Endothelial cell of umbilical vein (primary cell): ENCODE measurements at regions not wholly inside any gene's neighbourhood (a gene's known extent, or its start where the extent isn't known, plus 50 kb on each side); places are given as distances from the start of the nearest gene placed in this dataset.

Source experiments
- BruUV-seq: library from RNA; stranded (reverse); fragments of 400-500 nt; replicated peaks from 2 replicates; lab custom pipeline; 2021; lab: Mats Ljungman, UMichigan
- CTCF ChIA-PET: fragments of 300-600, 350-600 bp; sonication (Branson Sonifier 250); formaldehyde crosslinking; loops from one replicate; lab custom pipeline; 2021; ENCODE audit warnings: antibody characterized with exemption, inconsistent platforms; lab: Charles Lee
- POLR2A ChIA-PET: fragments of 300-600, 350-600 bp; sonication (Branson Sonifier 250); formaldehyde crosslinking; loops from one replicate; lab custom pipeline; 2021; ENCODE audit warnings: antibody characterized with exemption, inconsistent platforms; lab: Charles Lee
- DNase-seq: peaks from one replicate; pipeline ENCODE4 v3.0.0-alpha.2; 2011; ENCODE audit warnings: low read depth, low spot score
- FAIRE-seq: peaks from 2 replicates; lab custom pipeline; 2011; peaks lifted over from hg19 to GRCh38; lab: Jason Lieb, UNC
- H2AFZ ChIP-seq: 2 replicates; pipeline ENCODE4 v1.6.0; 2012; ENCODE audit warnings: low read depth, low read length, control low read depth, inconsistent platforms
- H3K27ac ChIP-seq: 2 replicates; pipeline ENCODE4 v1.5.1; 2011; ENCODE audit warnings: low read depth, mild to moderate bottlenecking, control low read depth, low read length, moderate library complexity; ENCODE audit not compliant: insufficient read depth
- H3K27me3 ChIP-seq, 2 experiments: 2 replicates each; pipeline versions ENCODE4 v1.6.0 to v1.6.1; 2011; ENCODE audit warnings: low read length in 2 of 2, mixed read lengths in 1 of 2; ENCODE audit not compliant: control insufficient read depth in 2 of 2, insufficient read depth in 2 of 2
- H3K36me3 ChIP-seq, 2 experiments: 2 replicates in 1 of 2; 3 replicates in 1 of 2; pipeline ENCODE4 v1.5.1; 2011; ENCODE audit warnings: low read length in 2 of 2, mild to moderate bottlenecking in 1 of 2, moderate library complexity in 1 of 2; ENCODE audit not compliant: control insufficient read depth in 2 of 2, insufficient read depth in 2 of 2; ENCODE audit errors: extremely low read depth in 1 of 2
- H3K4me1 ChIP-seq: 3 replicates; pipeline ENCODE4 v1.5.1; 2011; ENCODE audit warnings: mild to moderate bottlenecking, low read length; ENCODE audit not compliant: control insufficient read depth, insufficient read depth; ENCODE audit errors: extremely low read depth
- H3K4me2 ChIP-seq: 2 replicates; pipeline ENCODE4 v1.6.1; 2011; ENCODE audit warnings: low read length, control low read depth, mixed read lengths; ENCODE audit not compliant: insufficient read depth
- H3K4me3 ChIP-seq, 3 experiments: fragments of 200-600 bp in 1 of 3; sonication (generic), shearing (Covaris generic) in 1 of 3; replicated peaks in 1 of 3; 2 replicates each; pipeline ENCODE4 v1.5.1; 2011 to 2016; ENCODE audit warnings: control low read depth in 3 of 3, low read length in 3 of 3, mild to moderate bottlenecking in 2 of 3, inconsistent platforms in 1 of 3, low read depth in 1 of 3, moderate library complexity in 1 of 3; ENCODE audit not compliant: insufficient read depth in 1 of 3
- H3K79me2 ChIP-seq: 2 replicates; pipeline ENCODE4 v1.6.0; 2012; ENCODE audit warnings: low read length, inconsistent platforms; ENCODE audit not compliant: control insufficient read depth, insufficient read depth
- H3K9ac ChIP-seq: replicated peaks from 2 replicates; pipeline ENCODE3; 2011; ENCODE audit warnings: low read length, control low read depth; ENCODE audit not compliant: insufficient read depth; ENCODE audit errors: extremely low read depth
- H3K9me1 ChIP-seq: replicated peaks from 3 replicates; pipeline ENCODE4 v1.6.0; 2011; ENCODE audit warnings: mild to moderate bottlenecking, low read length; ENCODE audit not compliant: control insufficient read depth, insufficient read depth; ENCODE audit errors: extremely low read depth
- H3K9me3 ChIP-seq: replicated peaks from 2 replicates; pipeline ENCODE4 v1.5.1; 2012; ENCODE audit warnings: low read length, inconsistent platforms; ENCODE audit not compliant: control insufficient read depth, insufficient read depth
- H4K20me1 ChIP-seq: replicated peaks from 2 replicates; pipeline ENCODE3; 2011; ENCODE audit warnings: mild to moderate bottlenecking, low read length; ENCODE audit not compliant: control insufficient read depth, insufficient read depth; ENCODE audit errors: extremely low read depth
- CTCF ChIP-seq, 2 donors: IDR thresholded peaks; 1 replicate in 1 of 2; 2 replicates in 1 of 2; pipeline ENCODE4 v1.5.1; 2011; ENCODE audit warnings: low read length in 2 of 2, mild to moderate bottlenecking in 2 of 2, moderate library complexity in 2 of 2, control low read depth in 1 of 2, inconsistent platforms in 1 of 2, low read depth in 1 of 2; ENCODE audit not compliant: insufficient read depth in 1 of 2; ENCODE audit errors: extremely low read depth in 1 of 2
- EZH2 ChIP-seq: IDR thresholded peaks from 2 replicates; pipeline ENCODE4 v1.6.1; 2012; ENCODE audit warnings: borderline replicate concordance, low read depth, mild to moderate bottlenecking, moderate library complexity, low read length, inconsistent platforms; ENCODE audit not compliant: severe bottlenecking
- FOS ChIP-seq: IDR thresholded peaks from 2 replicates; pipeline ENCODE4 v1.6.1; 2011; ENCODE audit warnings: mild to moderate bottlenecking, low read length, moderate library complexity, borderline replicate concordance; ENCODE audit not compliant: insufficient read depth
- GATA2 ChIP-seq: IDR thresholded peaks from 2 replicates; pipeline ENCODE4 v1.7.0; 2011; ENCODE audit warnings: low read depth, mild to moderate bottlenecking, moderate library complexity, mixed read lengths, low read length; ENCODE audit not compliant: insufficient read length, insufficient read depth
- JUN ChIP-seq: IDR thresholded peaks from 2 replicates; pipeline ENCODE4 v1.6.1; 2011; ENCODE audit warnings: borderline replicate concordance, low read depth; ENCODE audit not compliant: insufficient read length, insufficient read depth
- MAX ChIP-seq: IDR thresholded peaks from 2 replicates; pipeline ENCODE4 v1.6.1; 2011; ENCODE audit not compliant: insufficient read depth, insufficient read length
- MYC ChIP-seq: IDR thresholded peaks from one replicate; pipeline ENCODE4 v1.6.1; 2011; ENCODE audit warnings: mild to moderate bottlenecking, low read depth, low read length
- POLR2A ChIP-seq: IDR thresholded peaks from 2 replicates; pipeline ENCODE4 v1.6.1; 2012; ENCODE audit warnings: low read depth, mild to moderate bottlenecking, control low read depth, low read length
- POLR2AphosphoS5 ChIP-seq: IDR thresholded peaks from 2 replicates; pipeline ENCODE4 v1.6.1; 2012; ENCODE audit warnings: low read depth, mild to moderate bottlenecking, control low read depth, low read length, moderate library complexity; ENCODE audit not compliant: insufficient read depth
- dilution Hi-C: fragments of 300-500 bp; cut with MboI; formaldehyde crosslinking; loops from one replicate; pipeline ENCODE4 v1.15.0; 2019; ENCODE audit warnings: low sequenced_read_pairs; ENCODE audit not compliant: extremely low pct_ligation_motif_present
- intact Hi-C: fragments of 100-400 bp; cut with micrococcal nuclease; formaldehyde crosslinking; loops from one replicate; pipeline ENCODE4 v1.10.0; 2022

GRCh38 chr18:75754433-75754832 is 326.9 kb upstream of the SMIM21 start:
- dilution Hi-C loops (no loop called here), intact Hi-C loops (no loop called here)
- TF ChIP-seq CTCF (IDR thresholded peaks at IDR 0.05; ENCODE audit: extremely low read depth in 1 of 2, insufficient read depth in 1 of 2, low read depth in 1 of 2, low read length in 2 of 2) = no peak
- no peak for TF ChIP-seq FOS
- no peak for TF ChIP-seq POLR2AphosphoS5
- no peak for TF ChIP-seq JUN
- TF ChIP-seq EZH2 = no peak
- no peak for TF ChIP-seq GATA2
- no peak for TF ChIP-seq MYC
- TF ChIP-seq POLR2A = no peak
- TF ChIP-seq MAX = no peak
- Histone ChIP-seq H3K9me1 (no peaks in the 10 kb centered on the region), H3K9me3 (peaks cover 4% of the 10 kb centered on the region), H2AFZ (no peak overlapping the region), H3K4me1 (no peaks in the 10 kb centered on the region), H3K4me2 (no peak overlapping the region), H3K4me3 (no peak overlapping the region), H3K9ac (no peak overlapping the region), H3K79me2 (no peaks in the 10 kb centered on the region), H3K27ac (no peak overlapping the region), H3K36me3 (no peaks in the 10 kb centered on the region), H4K20me1 (no peaks in the 10 kb centered on the region), H3K27me3 (no peaks in the 10 kb centered on the region)
- no TSS peak for BruUV-seq
- FAIRE-seq (no peak), DNase-seq (no peak)
- ChIA-PET POLR2A (no interaction called here), CTCF (no interaction called here)
